GM10266 (cell line): ENCODE measurements at regions not wholly inside any gene's neighbourhood (a gene's known extent, or its start where the extent isn't known, plus 50 kb on each side); places are given as distances from the start of the nearest gene placed in this dataset.

Source experiments
- DNase-seq: peaks from one replicate; pipeline ENCODE4 v3.0.0; 2012; ENCODE audit errors: extremely low spot score
- TF ChIP-seq, protein P1 (sequence below): IDR thresholded peaks from 2 replicates; pipeline ENCODE4 v1.5.1; 2012; ENCODE audit warnings: mild to moderate bottlenecking, low read depth; ENCODE audit not compliant: control insufficient read depth, insufficient read depth; ENCODE audit errors: missing control alignments

DNA sequence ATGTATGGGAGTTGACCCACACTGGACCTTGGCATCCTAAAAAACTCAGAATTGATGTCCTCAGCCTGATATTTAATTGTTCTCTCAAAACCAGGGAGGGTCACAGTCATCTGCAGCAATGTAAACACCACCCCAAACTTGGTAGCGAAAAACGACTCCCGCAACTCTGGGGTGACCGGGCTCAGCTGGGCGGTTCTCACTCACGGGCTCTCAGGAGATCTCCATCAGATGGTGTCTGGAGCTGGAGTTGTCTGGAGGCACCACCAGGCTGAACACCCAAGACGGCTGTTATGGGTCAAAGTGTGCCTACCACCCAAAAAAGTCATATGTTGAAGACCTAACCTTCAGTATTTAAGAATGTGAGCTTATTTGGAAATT, 50.9 kb upstream of the NXT1 start:
- TF ChIP-seq, protein P1, sequence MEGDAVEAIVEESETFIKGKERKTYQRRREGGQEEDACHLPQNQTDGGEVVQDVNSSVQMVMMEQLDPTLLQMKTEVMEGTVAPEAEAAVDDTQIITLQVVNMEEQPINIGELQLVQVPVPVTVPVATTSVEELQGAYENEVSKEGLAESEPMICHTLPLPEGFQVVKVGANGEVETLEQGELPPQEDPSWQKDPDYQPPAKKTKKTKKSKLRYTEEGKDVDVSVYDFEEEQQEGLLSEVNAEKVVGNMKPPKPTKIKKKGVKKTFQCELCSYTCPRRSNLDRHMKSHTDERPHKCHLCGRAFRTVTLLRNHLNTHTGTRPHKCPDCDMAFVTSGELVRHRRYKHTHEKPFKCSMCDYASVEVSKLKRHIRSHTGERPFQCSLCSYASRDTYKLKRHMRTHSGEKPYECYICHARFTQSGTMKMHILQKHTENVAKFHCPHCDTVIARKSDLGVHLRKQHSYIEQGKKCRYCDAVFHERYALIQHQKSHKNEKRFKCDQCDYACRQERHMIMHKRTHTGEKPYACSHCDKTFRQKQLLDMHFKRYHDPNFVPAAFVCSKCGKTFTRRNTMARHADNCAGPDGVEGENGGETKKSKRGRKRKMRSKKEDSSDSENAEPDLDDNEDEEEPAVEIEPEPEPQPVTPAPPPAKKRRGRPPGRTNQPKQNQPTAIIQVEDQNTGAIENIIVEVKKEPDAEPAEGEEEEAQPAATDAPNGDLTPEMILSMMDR = no peak
- no peak for DNase-seq

DNA sequence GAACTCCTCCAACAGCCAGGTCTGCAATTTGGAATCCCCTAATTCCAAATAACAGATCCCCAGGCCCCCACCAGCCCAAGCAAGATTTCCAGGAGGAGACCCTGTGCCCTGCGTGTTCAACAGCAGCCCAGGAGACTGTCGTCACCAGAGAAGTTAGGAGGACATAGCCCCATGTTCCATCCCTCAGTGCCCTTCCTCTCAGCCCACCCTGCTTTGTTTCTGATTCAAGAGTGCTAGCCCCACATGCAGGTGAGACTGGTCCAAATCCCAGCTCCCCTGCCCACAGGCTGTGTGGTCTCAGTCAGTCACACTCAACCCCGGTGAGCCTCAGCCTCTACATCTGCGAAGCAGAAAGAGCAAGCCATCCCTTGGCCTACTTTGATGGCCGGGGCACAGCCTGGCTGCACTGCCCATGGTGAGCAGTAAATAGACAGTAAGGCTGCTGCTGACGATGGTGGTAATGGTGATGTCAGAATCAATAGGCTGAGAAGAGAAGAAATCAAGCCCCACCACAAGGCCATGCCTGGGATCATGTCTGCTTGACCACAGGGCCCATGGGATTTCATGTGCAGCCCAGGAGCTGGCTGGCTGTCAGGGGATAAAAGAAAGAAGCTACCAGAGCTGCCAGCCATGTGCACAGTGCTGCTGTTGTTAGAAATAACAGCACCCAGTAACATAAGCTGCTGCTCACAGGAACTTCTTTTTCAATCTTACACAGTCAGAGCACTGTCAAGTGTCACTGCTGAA, 51.5 kb upstream of the NXT1 start:
- TF ChIP-seq, protein P1 = no peak
- DNase-seq = no peak

DNA sequence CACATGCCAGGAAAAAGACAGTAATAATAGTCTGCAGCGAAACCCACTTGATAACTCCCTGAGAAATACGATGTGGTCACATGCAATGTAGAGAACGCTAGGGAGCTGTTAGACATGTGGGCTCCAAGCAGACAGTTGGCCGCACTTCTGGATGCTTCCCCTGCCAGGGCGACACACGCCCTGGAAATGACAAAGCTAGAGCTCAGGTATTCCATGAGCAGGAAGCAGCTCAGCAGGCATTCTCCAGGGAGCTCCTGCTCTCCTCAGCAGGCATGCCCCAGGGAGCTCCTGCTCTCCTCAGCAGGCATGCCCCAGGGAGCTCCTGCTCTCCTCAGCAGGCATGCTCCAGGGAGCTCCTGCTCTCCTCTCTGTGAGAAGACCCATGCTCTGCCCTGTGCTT, 52.4 kb upstream of the NXT1 start:
- DNase-seq = no peak
- TF ChIP-seq, protein P1 = no peak

DNA sequence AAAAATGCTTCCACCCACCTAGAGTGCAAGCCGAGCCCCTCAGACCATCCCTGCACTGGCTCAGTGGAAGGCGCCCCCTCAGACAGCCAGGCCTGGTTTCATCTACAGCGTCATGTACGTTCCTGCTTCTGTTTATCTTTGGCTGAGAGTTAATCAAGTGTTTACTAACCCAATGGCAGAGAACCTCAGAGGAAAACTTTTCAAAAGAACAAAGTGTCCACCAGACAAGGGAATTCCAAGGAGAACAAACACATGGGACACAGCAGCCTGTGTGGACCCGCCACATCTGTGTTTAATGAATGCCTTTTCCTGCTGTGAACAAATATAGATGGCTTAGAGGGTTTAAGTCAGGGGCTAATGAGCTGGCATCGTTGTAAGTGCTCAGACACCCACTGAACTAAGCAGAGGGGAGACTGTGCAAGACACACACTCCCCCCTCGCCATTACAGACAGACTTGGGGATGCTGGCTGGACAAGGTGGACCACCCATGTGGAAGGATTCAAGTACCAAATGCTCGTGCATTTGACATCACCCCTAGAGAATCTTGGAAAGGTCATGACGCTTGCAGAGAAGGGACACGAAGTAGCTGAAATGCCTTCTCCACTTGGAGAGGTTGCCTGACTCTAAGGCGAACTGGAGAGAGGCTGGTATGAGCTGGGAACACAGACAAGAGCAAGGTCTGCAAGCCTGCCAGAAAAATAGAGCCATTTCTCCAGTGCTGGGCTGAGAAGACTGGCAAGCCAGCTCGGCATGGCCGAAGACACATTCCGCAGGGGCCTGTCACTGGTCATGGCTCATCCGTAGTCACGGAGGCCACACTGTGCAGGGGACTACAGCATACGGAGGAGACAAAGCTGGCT, 53.5 kb upstream of the NXT1 start:
- no peak for DNase-seq
- TF ChIP-seq, protein P1 = no peak

DNA sequence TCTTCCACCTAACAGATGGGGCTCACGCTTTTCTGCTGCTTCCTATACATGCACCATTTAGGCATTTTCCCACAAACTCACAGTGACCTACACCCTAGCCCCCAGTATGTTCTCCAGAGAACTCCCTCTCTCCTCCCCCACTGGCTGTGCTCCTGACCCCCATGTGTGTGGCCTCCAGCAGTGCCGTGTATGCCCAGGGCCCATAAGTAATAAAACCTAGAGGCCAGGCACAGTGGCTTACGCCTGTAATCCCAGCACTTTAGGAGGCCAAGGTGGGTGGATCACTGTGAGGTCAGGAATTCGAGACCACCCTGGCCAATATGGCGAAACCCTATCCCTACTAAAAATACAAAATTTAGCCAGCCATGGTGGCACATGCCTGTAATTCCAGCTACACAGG, 54.7 kb upstream of the NXT1 start:
- TF ChIP-seq, protein P1 = no peak
- DNase-seq = no peak

GRCh38 chr20:23294671-23295070, 55.9 kb upstream of the NXT1 start:
- DNase-seq = no peak
- TF ChIP-seq, protein P1 = no peak

GRCh38 chr20:23294166-23294565, 56.4 kb upstream of the NXT1 start:
- no peak for DNase-seq
- TF ChIP-seq, protein P1 = no peak
